ENCODE measurements at regions not wholly inside any gene's neighbourhood (a gene's known extent, or its start where the extent isn't known, plus 50 kb on each side); places are given as distances from the start of the nearest gene placed in this dataset.
"Not testable (repeated sequence)": the region's sequence is repeated elsewhere in the genome, so short reads cannot be mapped to it uniquely, and the experiment has no call there.

DNA sequence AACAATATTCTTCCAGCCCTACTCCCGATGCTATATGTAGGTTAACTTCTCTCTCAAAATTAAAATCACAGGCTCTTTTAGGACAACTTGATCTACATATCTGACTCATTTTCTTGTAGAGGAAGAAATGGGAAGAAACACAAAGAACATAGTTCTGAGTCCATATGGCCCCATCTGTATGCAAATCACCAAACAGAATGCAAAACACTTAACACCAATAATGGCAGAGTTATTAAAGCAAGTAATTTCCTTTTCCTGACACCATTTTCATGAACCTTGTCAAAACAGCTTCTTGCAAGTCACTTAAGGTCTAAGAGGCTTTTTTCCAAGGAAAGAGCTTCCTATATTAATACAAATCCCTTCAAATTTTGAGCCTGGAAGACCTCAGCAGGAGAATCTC is 300.4 kb upstream of the CLEC14A start:
- DNase-seq = no peak

DNA sequence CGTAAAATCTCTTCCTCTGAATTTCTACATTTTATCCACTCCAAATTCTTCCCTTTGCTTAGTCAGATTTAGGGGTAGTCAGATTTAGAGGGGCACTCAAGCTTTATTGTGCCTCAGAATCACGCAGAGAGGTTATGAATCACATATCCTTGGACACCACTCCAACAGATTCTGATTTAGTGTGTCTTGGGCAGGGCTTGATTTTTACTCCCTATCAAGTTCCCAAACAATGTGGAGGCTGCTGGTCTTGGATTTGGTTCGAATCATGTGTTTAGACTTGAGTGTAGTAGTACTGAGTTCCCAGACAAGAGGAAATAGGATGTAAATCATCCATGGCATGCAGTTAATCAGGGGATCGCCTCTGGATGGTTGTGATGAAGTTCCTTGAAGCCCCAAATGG is 298.1 kb upstream of the CLEC14A start:
- no peak for DNase-seq

GRCh38 chr14:38553586-38553985 is 297.7 kb upstream of the CLEC14A start:
- DNase-seq = no peak

- DNase-seq = no peak
These were observed 293.7 kb upstream of the CLEC14A start for GRCh38 chr14:38549564-38549963.

GRCh38 chr14:38547961-38548490 is 292.1 kb upstream of the CLEC14A start:
- no peak for DNase-seq

- no peak for DNase-seq
These were observed 291.1 kb upstream of the CLEC14A start for GRCh38 chr14:38546932-38547551.

GRCh38 chr14:38544776-38545175 is 288.9 kb upstream of the CLEC14A start:
- no peak for DNase-seq

- DNase-seq = not testable (repeated sequence)
These were observed 288.0 kb upstream of the CLEC14A start for GRCh38 chr14:38543851-38544250.

DNA sequence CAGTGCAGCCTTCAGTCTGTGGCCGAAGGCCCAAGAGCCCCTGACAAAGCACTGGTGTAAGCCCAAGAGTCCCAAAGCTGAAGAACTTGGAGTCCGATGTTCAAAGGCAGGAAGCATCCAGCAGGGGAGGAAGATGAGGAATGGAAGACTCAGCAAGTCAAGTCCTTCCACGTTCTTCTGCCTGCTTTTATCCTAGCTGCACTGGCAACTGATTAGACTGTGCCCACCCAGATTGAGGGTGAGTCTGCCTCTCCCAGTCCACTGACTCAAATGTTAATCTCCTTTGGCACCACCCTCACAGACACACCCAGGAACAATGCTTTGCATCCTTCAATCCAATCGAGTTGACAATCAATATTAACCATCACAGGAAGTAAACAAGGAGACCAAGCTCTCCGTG is 282.2 kb upstream of the CLEC14A start:
- not testable (repeated sequence) for DNase-seq

GRCh38 chr14:38536376-38537038 is 280.6 kb upstream of the CLEC14A start:
- DNase-seq = no peak

GRCh38 chr14:38528582-38528981 is 272.7 kb upstream of the CLEC14A start:
- DNase-seq = no peak

GRCh38 chr14:38527502-38527878 is 271.6 kb upstream of the CLEC14A start:
- DNase-seq = no peak

GRCh38 chr14:38526826-38527501 is 271.1 kb upstream of the CLEC14A start:
- no peak for DNase-seq

DNA sequence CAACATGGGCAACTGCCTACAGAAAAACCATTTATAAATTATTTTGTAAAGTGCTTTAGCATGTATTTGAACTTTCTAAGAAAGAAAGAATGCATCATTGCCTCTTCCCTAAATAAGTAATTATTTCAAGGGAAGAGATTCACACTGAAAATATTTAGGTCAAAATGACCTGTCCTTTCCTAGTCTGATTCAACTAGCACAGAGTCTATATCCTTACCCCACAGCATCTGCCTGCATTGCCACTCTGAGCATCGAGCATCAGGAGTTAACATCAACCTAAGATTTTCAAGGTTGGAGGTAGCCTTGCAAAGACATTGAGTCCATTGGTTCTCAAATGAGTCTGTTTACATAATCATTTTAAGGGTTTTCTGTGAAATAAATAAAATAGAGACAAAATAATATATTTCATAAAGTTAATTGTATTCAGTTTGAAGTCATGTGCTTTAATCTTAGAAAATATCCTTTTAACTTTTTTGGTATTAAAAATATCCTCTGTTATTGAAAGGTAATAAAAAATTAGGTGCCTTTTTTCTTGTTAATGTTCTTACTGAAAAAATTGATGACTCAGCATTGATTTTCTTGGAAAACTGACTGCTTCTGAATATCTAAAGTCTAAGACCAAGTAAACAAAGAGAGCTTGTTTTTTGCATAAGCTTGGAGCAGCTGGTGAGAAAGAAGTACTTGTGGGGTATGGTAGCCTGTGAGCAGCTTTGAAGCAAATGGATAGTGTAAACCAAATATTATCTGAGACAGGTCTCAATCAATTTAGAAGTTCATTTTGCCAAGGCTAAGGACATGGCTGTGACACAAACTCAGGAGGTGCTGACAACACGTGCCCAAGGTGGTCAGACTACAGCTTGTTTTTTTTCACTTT is 269.0 kb upstream of the CLEC14A start:
- DNase-seq = no peak

DNA sequence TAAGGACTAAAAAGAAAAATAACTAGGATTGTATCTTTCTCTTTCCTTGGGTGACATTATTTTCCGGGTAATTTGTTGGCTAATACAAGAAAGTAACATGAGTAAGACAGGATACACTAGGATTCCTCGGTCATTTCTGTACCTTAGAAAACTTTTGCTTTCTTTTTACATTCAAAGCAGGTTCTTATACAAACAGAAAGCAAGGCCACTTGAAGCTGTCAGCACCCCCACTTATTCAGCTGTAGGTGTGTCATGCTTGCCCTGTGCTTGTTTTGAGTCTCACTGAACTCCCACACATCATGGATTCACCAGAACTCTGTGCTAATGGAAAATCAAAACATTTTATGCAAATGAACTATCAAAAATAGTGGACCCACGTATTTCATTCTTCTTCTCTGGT is 266.8 kb upstream of the CLEC14A start:
- no peak for DNase-seq

- DNase-seq = no peak
These were observed 265.7 kb upstream of the CLEC14A start for GRCh38 chr14:38521591-38521990.

DNA sequence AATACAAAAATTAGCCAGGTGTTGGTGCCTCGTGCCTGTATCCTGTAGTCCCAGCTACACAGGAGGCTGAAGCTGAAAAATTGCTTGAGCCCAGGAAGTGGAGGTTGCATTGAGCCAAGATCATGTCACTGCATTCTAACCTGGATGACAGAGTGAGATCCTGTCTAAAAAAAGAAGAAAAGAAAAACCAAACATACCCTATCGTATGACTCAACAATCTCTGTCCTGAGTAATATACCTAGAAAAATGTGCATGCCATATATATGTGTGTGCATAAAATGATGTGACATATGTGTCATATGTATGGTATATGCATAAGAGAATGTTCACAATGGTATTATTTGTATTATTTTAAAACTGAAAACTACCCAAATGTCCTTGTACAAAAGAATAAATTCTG is 261.5 kb upstream of the CLEC14A start:
- no peak for DNase-seq

DNA sequence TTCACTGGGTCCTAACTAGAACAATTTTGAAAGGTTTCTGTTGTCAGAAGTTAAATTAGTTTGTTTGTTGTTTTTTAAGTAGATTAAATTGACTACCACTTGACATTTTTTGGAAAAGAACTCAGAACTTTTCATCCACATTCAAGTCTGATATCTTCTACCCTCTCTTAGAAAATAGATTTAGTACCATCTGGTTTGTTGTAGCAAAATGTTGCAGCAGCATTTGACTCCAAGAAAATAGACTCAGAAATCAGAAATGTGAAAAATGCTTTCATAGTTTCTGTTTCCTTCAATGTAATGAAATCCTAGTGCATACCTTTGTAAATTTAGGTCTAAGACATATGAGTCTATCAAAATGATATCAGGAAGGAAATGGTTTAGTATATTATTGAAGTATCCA is 256.3 kb upstream of the CLEC14A start:
- DNase-seq = no peak

DNA sequence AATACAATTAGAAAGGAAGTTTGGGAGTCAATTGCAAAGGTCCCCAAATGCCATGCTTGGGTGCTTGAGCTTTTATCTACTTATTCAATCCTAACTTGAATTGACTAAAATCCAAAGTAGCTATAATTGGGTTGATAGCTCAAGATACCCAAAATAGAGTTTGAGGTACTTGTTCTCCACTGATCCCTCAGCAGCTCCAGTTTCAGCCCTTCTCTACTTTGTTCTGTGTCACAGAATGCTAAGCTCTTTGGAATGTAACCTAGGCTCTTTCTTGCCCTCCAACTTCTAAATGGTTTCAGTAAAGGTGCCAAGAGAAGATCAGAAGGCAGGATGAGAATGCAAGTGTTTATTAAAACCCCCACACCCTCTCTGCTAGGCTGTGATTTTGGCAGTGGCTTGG is 251.4 kb upstream of the CLEC14A start:
- no peak for DNase-seq

DNA sequence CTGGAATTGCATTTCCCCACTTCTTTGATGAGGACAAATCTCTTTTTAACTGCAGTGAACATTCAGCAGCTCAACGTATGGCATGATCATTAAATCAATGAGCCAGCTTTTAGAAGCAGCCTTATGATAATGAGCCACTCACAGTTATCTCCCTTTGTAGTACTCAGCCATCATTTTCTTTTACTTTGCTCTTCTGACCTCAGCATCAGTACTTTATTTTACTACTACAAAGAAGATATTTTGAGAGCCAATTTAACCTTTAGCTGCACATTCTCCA is 250.0 kb upstream of the CLEC14A start:
- no peak for DNase-seq

GRCh38 chr14:38505221-38505972 is 249.5 kb upstream of the CLEC14A start:
- no peak for DNase-seq

DNA sequence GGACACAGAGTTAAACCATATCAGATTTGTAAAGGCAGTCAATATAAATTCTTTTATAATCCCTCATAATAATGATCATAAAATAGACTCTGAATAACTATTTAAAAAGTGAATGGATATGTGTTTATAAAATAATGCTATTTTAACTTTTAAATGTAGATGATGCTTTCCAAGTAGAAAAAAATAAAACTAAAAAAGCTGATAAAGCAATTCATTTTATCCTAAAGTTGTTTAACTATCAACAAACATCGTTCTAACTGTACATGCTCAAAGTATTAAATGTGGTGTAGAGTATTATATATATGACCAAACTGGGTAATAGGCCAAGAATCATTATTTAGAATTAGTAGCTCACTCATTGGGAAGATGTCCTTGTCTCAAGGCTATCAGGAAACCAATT is 248.3 kb upstream of the CLEC14A start:
- no peak for DNase-seq

DNA sequence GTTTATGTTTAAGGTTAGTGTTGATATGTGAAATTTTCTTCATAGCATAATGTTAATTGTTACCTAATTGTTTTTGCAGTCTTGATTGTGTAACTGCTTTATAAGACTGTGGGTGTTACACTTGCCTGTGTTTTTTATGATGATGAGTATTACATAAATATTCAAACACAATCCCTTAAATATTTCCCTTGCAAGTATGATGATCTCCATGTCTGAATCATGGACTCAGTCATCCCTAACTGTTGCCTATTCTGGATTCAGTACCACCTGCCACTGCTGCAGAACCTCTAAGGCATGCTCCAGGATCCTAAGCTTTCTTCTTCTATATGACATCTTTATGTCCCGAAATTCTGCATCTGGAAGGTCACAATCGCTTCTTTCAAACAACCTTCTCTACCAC is 246.3 kb upstream of the CLEC14A start:
- no peak for DNase-seq

All from NCI-H1417 treated with DMSO at 0.1 percent for 48 hours (cell line).